Activated naive CD8-positive, alpha-beta T cell treated with anti-CD3 and anti-CD28 coated beads, Interleukin-2, amount 10 ng/mL, durations not matched to agents 7 days and 5 days (primary cell): ENCODE measurements at regions not wholly inside any gene's neighbourhood (a gene's known extent, or its start where the extent isn't known, plus 50 kb on each side); places are given as distances from the start of the nearest gene placed in this dataset.
A peak's percentile ranks its signal among the peaks of the same experiment; 100 is the strongest.
"Not testable (repeated sequence)": the region's sequence is repeated elsewhere in the genome, so short reads cannot be mapped to it uniquely, and the experiment has no call there.

Experiments
- ATAC-seq: fragments of 150-1000 bp; cut with Tn5 transposase; one replicate; pipeline ENCODE4 v1.10.0; 2021; ENCODE audit warnings: low read depth, moderate library complexity
- POLR2A ChIA-PET: fragments of 350-600 bp; sonication (Branson Sonifier 250); formaldehyde crosslinking; loops from one replicate; lab custom pipeline; 2021; ENCODE audit warnings: antibody characterized with exemption; lab: Charles Lee
- DNase-seq: peaks from one replicate; pipeline ENCODE4 v3.0.0; 2021
- H3K27ac Mint-ChIP-seq: one replicate; pipeline ENCODE4 v1.8.0; 2022; ENCODE audit warnings: mild to moderate bottlenecking, mixed read lengths
- H3K27me3 Mint-ChIP-seq: one replicate; pipeline ENCODE4 v1.8.0; 2022; ENCODE audit warnings: mild to moderate bottlenecking, moderate library complexity, mixed read lengths
- H3K36me3 Mint-ChIP-seq: one replicate; pipeline ENCODE4 v1.8.0; 2021; ENCODE audit warnings: mild to moderate bottlenecking, mixed read lengths
- H3K4me1 Mint-ChIP-seq: one replicate; pipeline ENCODE4 v1.8.0; 2021; ENCODE audit warnings: mixed read lengths
- H3K4me3 Mint-ChIP-seq: one replicate; pipeline ENCODE4 v1.8.0; 2022; ENCODE audit warnings: mild to moderate bottlenecking, moderate library complexity, mixed read lengths
- H3K9me3 Mint-ChIP-seq: one replicate; pipeline ENCODE4 v1.8.0; 2021; ENCODE audit warnings: mixed read lengths

DNA sequence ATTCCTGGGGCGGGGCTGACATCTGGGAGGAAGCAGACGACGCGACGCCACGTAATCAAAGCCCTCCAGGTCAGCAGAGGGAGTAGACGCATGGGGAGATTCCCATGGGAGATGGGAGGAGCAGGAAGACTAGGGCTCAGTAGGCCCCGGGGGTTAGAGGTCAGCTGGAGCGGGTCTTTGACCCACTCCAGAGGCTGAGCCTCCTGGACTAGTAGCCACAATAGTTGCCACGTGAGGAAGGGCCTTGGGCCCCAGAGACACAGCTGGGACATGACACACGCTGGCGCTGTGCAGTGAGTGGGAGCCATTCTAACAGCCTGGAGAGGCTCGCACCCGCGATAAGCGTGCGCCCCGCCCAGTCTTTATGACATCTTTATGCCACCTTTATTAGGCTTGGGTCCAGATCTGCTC is 95.7 kb upstream of the AMZ2 start:
- no peak for DNase-seq
- Mint-ChIP-seq H3K4me3 (no peak overlapping the region), H3K36me3 (no peaks in the 10 kb centered on the region), H3K4me1 (peaks cover 2% of the 10 kb centered on the region), H3K27me3 (peaks cover 28% of the 10 kb centered on the region), H3K27ac (no peak overlapping the region), H3K9me3 (no peaks in the 10 kb centered on the region)
- no peak for ATAC-seq
- POLR2A ChIA-PET = no interaction called here

DNA sequence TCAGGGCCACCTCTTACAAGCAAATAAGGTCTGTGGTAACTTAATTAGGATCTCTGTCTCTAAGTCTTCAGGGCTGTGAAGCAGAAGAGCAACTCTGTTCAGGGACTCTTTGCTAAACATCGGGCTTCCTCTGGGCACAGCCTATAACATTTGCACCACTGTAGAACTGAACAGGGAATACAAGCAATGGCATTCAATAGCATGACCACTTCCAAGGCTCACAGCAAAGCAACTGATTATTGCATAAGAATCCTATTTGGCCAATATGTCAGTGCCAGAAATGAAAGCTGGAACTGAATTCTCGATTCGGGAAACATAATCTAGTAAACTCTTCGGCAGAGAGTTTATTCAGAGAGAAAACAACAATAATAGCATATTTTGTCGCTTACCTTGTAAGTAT is 92.2 kb upstream of the AMZ2 start:
- no peak overlapping the region for H3K27ac Mint-ChIP-seq
- no peaks in the 10 kb centered on the region for H3K9me3 Mint-ChIP-seq
- no peaks in the 10 kb centered on the region for H3K36me3 Mint-ChIP-seq
- peaks cover 16% of the 10 kb centered on the region for H3K27me3 Mint-ChIP-seq
- POLR2A ChIA-PET = no interaction called here
- DNase-seq (no peak), ATAC-seq (no peak)
- peaks cover 2% of the 10 kb centered on the region for H3K4me1 Mint-ChIP-seq
- no peak overlapping the region for H3K4me3 Mint-ChIP-seq

DNA sequence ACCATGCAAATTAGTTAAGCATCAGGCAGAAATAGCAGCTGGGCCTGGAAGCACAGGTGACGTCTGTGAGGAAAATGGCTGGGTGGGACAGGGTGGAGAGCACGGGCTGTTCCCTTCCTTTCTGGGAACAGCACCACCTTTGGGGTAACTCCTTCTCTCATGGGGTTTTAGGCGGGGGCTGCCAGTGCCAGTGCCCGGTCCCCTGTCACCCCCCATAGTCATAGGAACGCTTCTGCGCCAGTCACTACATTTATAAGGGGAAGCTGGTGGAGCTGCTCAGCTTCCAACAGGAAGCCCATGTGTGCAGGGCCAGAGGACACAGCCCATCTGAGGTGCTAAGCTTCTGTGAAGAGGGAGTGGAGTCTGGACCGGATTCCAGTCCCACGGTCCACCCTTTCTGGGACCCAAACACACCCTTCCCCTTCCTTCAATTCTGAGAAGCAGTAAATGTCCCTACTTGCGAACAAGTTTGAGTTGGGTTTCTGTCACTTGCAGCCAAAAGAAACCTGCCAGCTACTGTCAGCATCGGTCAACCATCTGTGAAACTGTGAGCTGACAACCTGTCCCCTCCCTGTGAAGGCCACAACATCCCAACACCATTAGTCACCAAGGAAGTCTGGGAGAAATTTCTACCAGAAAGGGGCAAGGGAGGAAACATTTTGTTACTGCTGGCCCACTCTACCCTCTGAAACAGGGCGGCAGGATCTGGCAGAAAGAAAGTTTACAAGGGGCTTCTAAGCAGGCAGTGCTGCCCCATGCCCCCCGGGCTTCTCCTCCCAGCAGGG is 86.0 kb upstream of the AMZ2 start:
- Mint-ChIP-seq H3K27ac (no peak overlapping the region), H3K27me3 (peaks cover 12% of the 10 kb centered on the region), H3K4me1 (peaks cover 3% of the 10 kb centered on the region), H3K9me3 (no peaks in the 10 kb centered on the region), H3K36me3 (peaks cover 1% of the 10 kb centered on the region), H3K4me3 (no peak overlapping the region)
- DNase-seq (no peak), ATAC-seq (no peak)
- POLR2A ChIA-PET = no interaction called here

DNA sequence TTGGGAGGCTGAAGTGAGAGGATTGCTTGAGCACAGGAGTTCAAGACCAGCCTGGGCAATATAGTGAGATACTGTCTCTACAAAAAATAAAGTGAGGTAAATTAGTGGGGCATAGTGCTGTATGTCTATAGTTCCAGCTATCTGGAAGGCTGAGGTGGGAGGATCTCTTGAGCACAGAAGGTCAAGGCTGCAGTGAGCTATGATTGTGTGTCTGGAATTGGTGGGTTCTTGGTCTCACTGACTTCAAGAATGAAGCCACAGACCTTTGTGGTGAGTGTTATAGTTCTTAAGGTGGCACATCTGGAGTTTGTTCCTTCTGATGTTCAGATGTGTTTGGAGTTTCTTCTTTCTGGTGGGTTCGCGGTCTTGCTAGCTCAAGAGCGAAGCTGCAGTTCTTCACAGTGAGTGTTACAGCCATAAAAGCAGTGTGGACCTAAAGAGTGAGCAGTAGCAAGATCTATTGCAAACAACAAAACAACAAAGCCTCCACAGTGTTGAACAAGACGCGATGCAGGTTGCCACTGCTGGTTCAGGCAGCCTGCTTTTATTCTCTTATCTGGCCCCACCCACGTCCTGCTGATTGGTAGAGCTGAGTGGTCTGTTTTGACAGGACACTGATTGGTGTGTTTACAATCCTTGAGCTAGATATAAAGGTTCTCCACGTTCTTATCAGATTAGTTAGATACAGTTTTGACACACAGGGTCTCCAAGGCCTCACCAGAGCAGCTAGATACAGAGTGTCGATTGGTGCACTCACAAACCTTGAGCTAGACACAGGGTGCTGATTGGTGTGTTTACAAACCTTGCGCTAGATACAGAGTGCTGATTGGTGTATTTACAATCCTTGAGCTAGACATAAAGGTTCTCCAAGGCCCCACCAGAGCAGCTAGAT is 79.3 kb upstream of the AMZ2 start:
- H3K4me3 Mint-ChIP-seq = peak overlapping the region; percentile 29
- peak overlapping the region; percentile 62 for H3K27ac Mint-ChIP-seq
- ATAC-seq = peak; percentile 55

DNA sequence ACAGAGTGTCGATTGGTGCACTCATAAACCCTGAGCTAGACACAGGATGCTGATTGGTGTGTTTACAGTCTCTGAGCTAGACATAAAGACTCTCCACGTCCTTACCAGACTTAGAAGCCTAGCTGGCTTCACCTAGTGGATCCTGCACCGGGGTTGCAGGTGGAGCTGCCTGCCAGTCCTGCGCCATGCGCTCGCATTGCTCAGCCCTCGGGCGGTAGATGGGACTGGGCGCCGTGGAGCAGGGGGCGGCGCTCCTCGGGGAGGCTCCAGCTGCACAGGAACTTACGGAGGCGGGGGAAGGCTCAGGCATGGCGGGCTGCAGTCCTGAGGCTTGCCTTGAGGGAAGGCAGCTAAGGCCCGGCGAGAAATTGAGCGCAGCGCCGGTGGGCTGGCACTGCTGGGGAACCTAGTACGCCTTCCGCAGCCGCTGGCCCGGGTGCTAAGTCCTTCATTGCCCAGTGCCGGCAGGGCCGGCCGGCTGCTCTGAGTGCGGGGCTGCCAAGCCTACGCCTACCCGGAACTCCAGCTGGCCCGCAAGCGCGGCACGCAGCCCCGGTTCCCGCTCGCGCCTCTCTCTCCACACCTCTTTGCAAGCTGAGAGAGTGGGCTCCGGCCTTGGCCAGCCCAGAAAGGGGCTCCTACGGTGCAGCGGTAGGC is 78.5 kb upstream of the AMZ2 start:
- not testable (repeated sequence) for H3K9me3 Mint-ChIP-seq, H3K4me3 Mint-ChIP-seq, DNase-seq, ATAC-seq, H3K36me3 Mint-ChIP-seq
- Mint-ChIP-seq H3K27ac (peak overlapping the region; percentile 62), H3K27me3 (peaks cover 14% of the 10 kb centered on the region), H3K4me1 (peaks cover 14% of the 10 kb centered on the region)
- POLR2A ChIA-PET = interaction anchor here (0.5 to 1.7 kb wide), 5 partner anchors 13 to 685 kb away, joined by 3 to 7 read pairs (median 6); no protein-coding TSS in a partner anchor

More for the DNA sequence above, 79.3 kb upstream of the AMZ2 start:
- H3K9me3 Mint-ChIP-seq, H3K36me3 Mint-ChIP-seq, DNase-seq: not testable (repeated sequence)
- peaks cover 12% of the 10 kb centered on the region for H3K4me1 Mint-ChIP-seq
- POLR2A ChIA-PET = interaction anchor here (0.6 to 1.7 kb wide), 6 partner anchors 12 to 319 kb away, joined by 4 to 7 read pairs (median 5); no protein-coding TSS in a partner anchor
- peaks cover 14% of the 10 kb centered on the region for H3K27me3 Mint-ChIP-seq

DNA sequence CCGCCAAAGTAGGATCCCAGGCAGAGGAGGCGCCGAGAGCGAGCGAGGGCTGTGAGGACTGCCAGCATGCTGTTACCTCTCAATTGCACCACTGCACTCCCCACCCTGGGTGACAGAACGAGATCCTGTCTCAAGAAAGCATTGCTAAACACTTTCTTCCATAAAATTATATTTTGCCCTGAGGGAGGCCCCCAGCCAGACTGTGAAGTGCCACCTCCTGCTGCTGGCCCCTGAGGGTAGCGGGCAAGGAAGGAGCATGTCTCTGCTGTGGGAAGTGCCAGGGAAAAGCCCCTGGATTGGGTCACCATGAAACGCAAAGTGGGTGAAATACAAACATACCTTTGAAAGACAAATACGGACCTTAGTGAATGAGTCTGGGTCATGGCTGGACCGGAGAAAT is 78.0 kb upstream of the AMZ2 start:
- Mint-ChIP-seq H3K4me3 (no peak overlapping the region), H3K4me1 (peaks cover 14% of the 10 kb centered on the region), H3K27ac (no peak overlapping the region), H3K36me3 (peaks cover 1% of the 10 kb centered on the region), H3K9me3 (no peaks in the 10 kb centered on the region), H3K27me3 (peaks cover 11% of the 10 kb centered on the region)
- no peak for ATAC-seq
- DNase-seq = no peak
- POLR2A ChIA-PET = interaction anchor here (0.5 kb wide), 1 partner anchor 685 kb away, joined by 3 read pairs; no protein-coding TSS in a partner anchor

DNA sequence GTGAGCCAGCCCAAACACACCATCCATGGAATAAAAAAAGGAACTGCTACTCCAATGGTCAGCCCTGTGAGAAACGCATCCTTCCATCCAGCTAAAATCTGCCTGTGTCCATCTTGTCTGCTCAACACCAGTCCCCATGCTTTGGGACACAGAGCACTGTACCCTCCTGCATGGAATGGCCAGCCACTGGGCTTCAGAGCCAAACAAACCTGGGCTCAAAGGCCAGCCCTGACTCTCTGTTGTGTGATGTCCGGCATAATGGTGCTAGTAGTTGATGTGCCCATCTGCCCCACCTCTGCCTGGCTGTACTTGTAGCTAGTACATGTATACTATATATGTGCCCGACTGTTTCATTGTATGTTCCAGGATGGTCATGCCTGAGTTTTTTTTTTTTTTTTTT is 77.6 kb upstream of the AMZ2 start:
- Mint-ChIP-seq H3K27me3 (peaks cover 8% of the 10 kb centered on the region), H3K9me3 (no peaks in the 10 kb centered on the region), H3K4me3 (no peak overlapping the region), H3K4me1 (peaks cover 11% of the 10 kb centered on the region), H3K27ac (no peak overlapping the region), H3K36me3 (peaks cover 1% of the 10 kb centered on the region)
- no peak for DNase-seq
- POLR2A ChIA-PET = interaction anchor here (0.5 kb wide), 1 partner anchor 294 kb away, joined by 3 read pairs; no protein-coding TSS in a partner anchor
- ATAC-seq = no peak

DNA sequence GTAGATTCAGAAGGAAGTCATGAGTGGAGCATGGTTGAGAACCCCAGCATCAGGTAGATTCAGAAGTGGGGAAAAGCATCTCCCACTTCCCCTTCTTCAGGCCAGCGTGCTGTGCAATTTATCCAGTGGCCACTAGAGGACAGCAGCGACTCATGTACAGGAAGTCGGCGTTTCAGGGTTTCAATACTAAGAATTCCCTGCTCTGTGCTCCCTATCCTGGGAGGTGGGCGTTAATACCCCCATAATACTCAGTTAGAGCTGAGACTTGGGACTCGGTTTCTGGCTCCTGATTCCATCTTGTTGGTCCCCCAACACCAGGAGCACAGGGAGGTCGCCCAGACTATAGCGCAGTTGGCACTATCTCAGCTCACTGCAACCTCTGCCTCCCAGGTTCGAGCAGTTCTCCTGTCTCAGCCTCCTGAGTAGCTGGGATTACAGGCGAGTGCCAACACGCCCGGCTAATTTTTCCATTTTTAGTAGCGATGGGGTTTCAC is 75.3 kb upstream of the AMZ2 start:
- POLR2A ChIA-PET = interaction anchor here (2.0 kb wide), 1 partner anchor 27 kb away, joined by 9 read pairs; no protein-coding TSS in a partner anchor
- peaks cover 20% of the 10 kb centered on the region for H3K4me1 Mint-ChIP-seq
- no peaks in the 10 kb centered on the region for H3K9me3 Mint-ChIP-seq
- DNase-seq (peak; percentile 70), ATAC-seq (peak; percentile 59)
- H3K4me3 Mint-ChIP-seq = no peak overlapping the region
- peaks cover 4% of the 10 kb centered on the region for H3K27me3 Mint-ChIP-seq
- H3K27ac Mint-ChIP-seq = no peak overlapping the region
- no peaks in the 10 kb centered on the region for H3K36me3 Mint-ChIP-seq

DNA sequence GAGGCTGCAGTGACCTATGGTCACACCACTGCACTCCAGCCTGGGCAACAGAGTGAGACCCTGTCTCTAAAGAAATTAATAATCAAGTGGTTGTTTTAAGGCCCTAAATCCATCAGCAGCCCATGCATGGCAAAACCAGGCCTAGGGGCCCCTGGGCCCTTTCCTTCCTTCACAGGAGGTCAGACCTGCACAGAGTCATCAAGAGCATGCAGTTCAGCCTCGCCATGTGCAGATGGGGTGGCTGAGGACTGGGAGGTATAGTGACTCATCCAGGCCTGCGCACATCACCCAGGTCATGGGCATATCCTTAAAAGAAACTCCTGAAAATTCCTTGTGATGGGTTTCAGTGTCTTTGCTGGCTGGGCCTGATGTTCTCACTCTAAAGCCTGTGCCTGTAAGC is 72.4 kb upstream of the AMZ2 start:
- H3K36me3 Mint-ChIP-seq = no peaks in the 10 kb centered on the region
- no peak overlapping the region for H3K4me3 Mint-ChIP-seq
- H3K27ac Mint-ChIP-seq = no peak overlapping the region
- ATAC-seq (no peak), DNase-seq (no peak)
- H3K4me1 Mint-ChIP-seq = peaks cover 12% of the 10 kb centered on the region
- no peaks in the 10 kb centered on the region for H3K9me3 Mint-ChIP-seq
- POLR2A ChIA-PET = no interaction called here
- peaks cover 3% of the 10 kb centered on the region for H3K27me3 Mint-ChIP-seq

DNA sequence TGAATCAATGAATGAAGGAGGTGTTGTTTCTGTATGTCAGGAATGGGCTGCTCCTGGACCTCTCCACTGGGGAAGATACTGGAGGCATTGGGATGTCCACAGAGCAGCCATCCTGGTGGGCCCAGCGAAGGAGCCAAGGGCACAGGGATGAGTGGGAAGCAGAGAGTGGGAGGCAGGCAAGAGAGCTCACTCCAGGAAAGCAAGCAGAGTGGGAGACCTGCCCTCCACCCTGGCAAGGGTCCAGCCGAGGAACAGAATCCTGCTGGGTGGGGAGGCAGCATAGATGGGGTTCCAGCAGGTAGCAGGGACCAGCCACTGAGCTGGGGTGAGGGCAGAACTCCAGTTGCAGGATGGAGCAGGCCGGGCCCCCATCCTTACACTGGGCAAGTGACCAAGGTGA is 71.9 kb upstream of the AMZ2 start:
- DNase-seq = no peak
- Mint-ChIP-seq H3K4me1 (peaks cover 16% of the 10 kb centered on the region), H3K27ac (no peak overlapping the region), H3K27me3 (no peaks in the 10 kb centered on the region), H3K36me3 (no peaks in the 10 kb centered on the region), H3K4me3 (no peak overlapping the region), H3K9me3 (no peaks in the 10 kb centered on the region)
- POLR2A ChIA-PET = interaction anchor here (0.8 kb wide), 1 partner anchor 20 kb away, joined by 6 read pairs; no protein-coding TSS in a partner anchor
- no peak for ATAC-seq

DNA sequence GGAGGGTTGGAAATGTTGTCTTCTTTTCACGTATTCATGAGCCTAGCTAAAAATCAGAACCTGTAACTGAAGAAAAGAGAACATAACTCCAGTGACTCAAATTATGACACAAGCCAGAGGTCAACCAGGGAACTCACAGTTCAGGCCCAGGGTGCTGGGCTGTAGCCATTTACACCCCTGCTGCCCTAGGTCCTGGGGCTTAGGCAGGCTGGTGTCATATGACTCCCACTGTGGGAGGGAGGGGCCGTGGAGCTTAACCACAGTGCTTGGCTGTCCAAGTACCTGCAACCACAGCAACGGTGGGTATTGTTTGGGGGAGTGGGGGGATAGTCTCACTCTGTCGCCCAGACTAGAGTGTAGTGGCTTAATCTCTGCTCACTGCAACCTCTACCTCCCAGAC is 71.1 kb upstream of the AMZ2 start:
- no peak overlapping the region for H3K4me3 Mint-ChIP-seq
- H3K9me3 Mint-ChIP-seq = no peaks in the 10 kb centered on the region
- H3K27me3 Mint-ChIP-seq = no peaks in the 10 kb centered on the region
- H3K4me1 Mint-ChIP-seq = peaks cover 21% of the 10 kb centered on the region
- H3K36me3 Mint-ChIP-seq = no peaks in the 10 kb centered on the region
- ATAC-seq (no peak), DNase-seq (no peak)
- no peak overlapping the region for H3K27ac Mint-ChIP-seq
- POLR2A ChIA-PET = interaction anchor here (0.8 to 1.0 kb wide), 3 partner anchors 16 to 71 kb away, joined by 3 to 7 read pairs (median 6); no protein-coding TSS in a partner anchor

DNA sequence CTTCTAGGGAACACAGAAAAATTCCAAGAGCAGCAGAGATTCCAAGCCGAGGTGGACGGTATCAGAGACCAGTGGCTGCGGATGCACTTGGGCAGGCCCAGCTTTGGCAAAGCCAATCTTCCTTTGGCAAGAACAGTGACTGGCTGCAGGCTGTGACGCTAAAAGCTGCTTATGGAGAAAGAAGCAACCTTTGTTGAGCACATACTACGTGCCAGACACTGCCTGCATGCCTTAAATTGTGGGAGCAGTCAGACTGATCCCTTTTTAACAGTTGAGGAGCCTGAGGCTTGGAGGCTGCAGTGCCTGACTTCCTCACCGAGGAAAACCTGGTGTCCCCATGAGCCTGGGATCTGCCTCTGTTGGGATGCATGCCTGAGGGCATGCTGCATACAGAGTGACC is 69.0 kb upstream of the AMZ2 start:
- POLR2A ChIA-PET = no interaction called here
- Mint-ChIP-seq H3K4me3 (no peak overlapping the region), H3K9me3 (no peaks in the 10 kb centered on the region), H3K36me3 (no peaks in the 10 kb centered on the region), H3K27me3 (no peaks in the 10 kb centered on the region), H3K27ac (no peak overlapping the region), H3K4me1 (peaks cover 38% of the 10 kb centered on the region)
- DNase-seq (no peak), ATAC-seq (no peak)
